MCF 10A (cell line): ENCODE measurements at regions not wholly inside any gene's neighbourhood (a gene's known extent, or its start where the extent isn't known, plus 50 kb on each side); places are given as distances from the start of the nearest gene placed in this dataset.

Experiments used
- BruUV-seq: library from RNA; stranded (reverse); fragments of 400-500 nt; replicated peaks from 2 replicates; lab custom pipeline; 2021; lab: Mats Ljungman, UMichigan
- CTCF ChIA-PET: fragments of 300-600 bp; sonication (Branson Sonifier 250); formaldehyde crosslinking; extraction: SDS; loops from one replicate; lab custom pipeline; 2021; ENCODE audit warnings: antibody characterized with exemption, inconsistent platforms; lab: Yijun Ruan, JAX
- POLR2A ChIA-PET: fragments of 300-600, 350-650 bp; sonication (Branson Sonifier 250); formaldehyde crosslinking; extraction: SDS; loops from one replicate; lab custom pipeline; 2020; ENCODE audit warnings: antibody characterized with exemption, inconsistent platforms; lab: Yijun Ruan, JAX
- DNase-seq: peaks from one replicate; pipeline ENCODE4 v3.0.0-alpha.2; 2018; ENCODE audit not compliant: unreplicated experiment
- H3K27ac Mint-ChIP-seq: one replicate; pipeline ENCODE4 v1.8.0; 2022; ENCODE audit warnings: mild to moderate bottlenecking, low read depth, mixed read lengths; ENCODE audit not compliant: unreplicated experiment
- H3K27me3 Mint-ChIP-seq: one replicate; pipeline ENCODE4 v1.8.0; 2022; ENCODE audit warnings: mixed read lengths; ENCODE audit not compliant: insufficient read depth, unreplicated experiment
- H3K36me3 Mint-ChIP-seq: one replicate; pipeline ENCODE4 v1.8.0; 2022; ENCODE audit warnings: mild to moderate bottlenecking, moderate library complexity, mixed read lengths; ENCODE audit not compliant: insufficient read depth, unreplicated experiment
- H3K4me1 Mint-ChIP-seq: one replicate; pipeline ENCODE4 v1.8.0; 2022; ENCODE audit warnings: mixed read lengths; ENCODE audit not compliant: insufficient read depth, unreplicated experiment
- H3K4me3 Mint-ChIP-seq: one replicate; pipeline ENCODE4 v1.8.0; 2022; ENCODE audit warnings: mild to moderate bottlenecking, moderate library complexity, mixed read lengths; ENCODE audit not compliant: unreplicated experiment
- H3K9me3 Mint-ChIP-seq: one replicate; pipeline ENCODE4 v1.8.0; 2022; ENCODE audit warnings: mixed read lengths; ENCODE audit not compliant: unreplicated experiment
- CTCF ChIP-seq: fragments of 200-600 bp; IDR thresholded peaks from one replicate; pipeline ENCODE4 v1.8.0; 2022; ENCODE audit warnings: antibody characterized with exemption, mild to moderate bottlenecking; ENCODE audit not compliant: unreplicated experiment
- intact Hi-C: fragments of 100-400 bp; cut with micrococcal nuclease; formaldehyde crosslinking; loops from 2 replicates; pipeline ENCODE4 v1.14.1; 2022

GRCh38 chr5:125233944-125234343 is 487.5 kb upstream of the ZNF608 start:
- no peak for DNase-seq
- intact Hi-C loops = no loop called here
- POLR2A ChIA-PET = interaction anchor here (1.0 kb wide), 1 partner anchor 30 kb away, joined by 3 read pairs; no protein-coding TSS in a partner anchor
- Mint-ChIP-seq H3K27ac (no peak overlapping the region), H3K4me1 (peaks cover 11% of the 10 kb centered on the region), H3K27me3 (no peaks in the 10 kb centered on the region), H3K4me3 (no peak overlapping the region), H3K9me3 (no peaks in the 10 kb centered on the region), H3K36me3 (no peaks in the 10 kb centered on the region)
- no peak for TF ChIP-seq CTCF
- no TSS peak for BruUV-seq
- CTCF ChIA-PET = interaction anchor here (0.7 kb wide), 1 partner anchor 8 kb away, joined by 4 read pairs; no protein-coding TSS in a partner anchor

- DNase-seq = no peak
- H3K27me3 Mint-ChIP-seq = no peaks in the 10 kb centered on the region
- peaks cover 11% of the 10 kb centered on the region for H3K4me1 Mint-ChIP-seq
- no peaks in the 10 kb centered on the region for H3K9me3 Mint-ChIP-seq
- intact Hi-C loops = no loop called here
- ChIA-PET POLR2A (interaction anchor here (0.7 kb wide), 1 partner anchor 209 kb away, joined by 3 read pairs; no protein-coding TSS in a partner anchor), CTCF (interaction anchor here (0.5 to 1.0 kb wide), 3 partner anchors 9 to 174 kb away, joined by 3 to 7 read pairs (median 3); no protein-coding TSS in a partner anchor)
- BruUV-seq = no TSS peak
- H3K4me3 Mint-ChIP-seq = no peak overlapping the region
- H3K36me3 Mint-ChIP-seq = peaks cover 5% of the 10 kb centered on the region
- H3K27ac Mint-ChIP-seq = no peak overlapping the region
- no peak for TF ChIP-seq CTCF
Observed at GRCh38 chr5:125236007-125236406, 489.6 kb upstream of the ZNF608 start.

- Mint-ChIP-seq H3K27me3 (no peaks in the 10 kb centered on the region), H3K27ac (no peak overlapping the region), H3K4me3 (no peak overlapping the region), H3K9me3 (peaks cover 1% of the 10 kb centered on the region), H3K36me3 (peaks cover 5% of the 10 kb centered on the region), H3K4me1 (peaks cover 11% of the 10 kb centered on the region)
- POLR2A ChIA-PET = interaction anchor here (0.7 kb wide), 1 partner anchor 675 kb away, joined by 3 read pairs; no protein-coding TSS in a partner anchor
- BruUV-seq = no TSS peak
- no peak for DNase-seq
- no peak for TF ChIP-seq CTCF
- intact Hi-C loops = no loop called here
- CTCF ChIA-PET = interaction anchor here (1.0 kb wide), 1 partner anchor 10 kb away, joined by 7 read pairs; no protein-coding TSS in a partner anchor
Observed at GRCh38 chr5:125236981-125237380, 490.5 kb upstream of the ZNF608 start.

- intact Hi-C loops = no loop called here
- CTCF ChIA-PET = interaction anchor here (0.9 kb wide), 1 partner anchor 34 kb away, joined by 3 read pairs; no protein-coding TSS in a partner anchor
Observed at GRCh38 chr5:125244531-125244930, 498.1 kb upstream of the ZNF608 start.

More at GRCh38 chr5:125244531-125244930, 498.1 kb upstream of the ZNF608 start:
- peaks cover 5% of the 10 kb centered on the region for H3K36me3 Mint-ChIP-seq
- H3K27ac Mint-ChIP-seq = no peak overlapping the region
- no TSS peak for BruUV-seq
- no peak for TF ChIP-seq CTCF
- POLR2A ChIA-PET = no interaction called here
- DNase-seq = no peak
- peaks cover 26% of the 10 kb centered on the region for H3K9me3 Mint-ChIP-seq
- H3K4me3 Mint-ChIP-seq = no peak overlapping the region
- H3K27me3 Mint-ChIP-seq = no peaks in the 10 kb centered on the region
- no peaks in the 10 kb centered on the region for H3K4me1 Mint-ChIP-seq
